K562 (cell line): ENCODE measurements at regions not wholly inside any gene's neighbourhood (a gene's known extent, or its start where the extent isn't known, plus 50 kb on each side); places are given as distances from the start of the nearest gene placed in this dataset.

Source experiments
- CEBPB ChIP-seq: fragments of 450-650 bp; IDR thresholded peaks from 2 replicates; pipeline ENCODE4 v1.6.1; 2016; ENCODE audit warnings: missing genetic modification characterization, missing compliant biosample characterization
- FOS ChIP-seq: IDR thresholded peaks from 3 replicates; pipeline ENCODE4 v1.6.1; 2011; ENCODE audit not compliant: insufficient read length; ENCODE audit errors: extremely low read depth
- GTF2E2 ChIP-seq: fragments of 200-800 bp; sonication (Bioruptor generic); IDR thresholded peaks from 2 replicates; pipeline ENCODE4 v1.6.1; 2016; ENCODE audit warnings: missing genetic modification characterization, missing compliant biosample characterization
- HDAC8 ChIP-seq: fragments of 450-650 bp; IDR thresholded peaks from 2 replicates; pipeline ENCODE4 v1.6.1; 2016; ENCODE audit warnings: mild to moderate bottlenecking, missing genetic modification characterization, moderate library complexity, missing compliant biosample characterization
- HEY1 ChIP-seq: fragments of 250-450 bp; sonication (Bioruptor Pico); IDR thresholded peaks from 2 replicates; pipeline ENCODE4 v1.5.0; 2020; ENCODE audit warnings: mild to moderate bottlenecking, moderate library complexity, borderline replicate concordance
- JUND ChIP-seq, 2 experiments: IDR thresholded peaks; 2 replicates in 1 of 2; 3 replicates in 1 of 2; pipeline ENCODE4 v1.6.1; 2011; ENCODE audit warnings: borderline replicate concordance in 2 of 2, low read depth in 2 of 2, low read length in 2 of 2, improper control_type of control experiment in 1 of 2, missing biosample characterization in 1 of 2, missing genetic modification characterization in 1 of 2, missing genetic modification reagents in 1 of 2
- KHSRP ChIP-seq: fragments of 450-650 bp; IDR thresholded peaks from 2 replicates; pipeline ENCODE4 v1.6.1; 2017
- PTRF ChIP-seq: fragments of 450-650 bp; IDR thresholded peaks from 2 replicates; pipeline ENCODE4 v1.6.1; 2016; ENCODE audit warnings: mild to moderate bottlenecking, missing genetic modification characterization, missing compliant biosample characterization
- SOX6 ChIP-seq: fragments of 450-650 bp; IDR thresholded peaks from 2 replicates; pipeline ENCODE4 v1.6.1; 2014; ENCODE audit warnings: mild to moderate bottlenecking
- TARDBP ChIP-seq: fragments of 450-650 bp; IDR thresholded peaks from 2 replicates; pipeline ENCODE4 v1.6.1; 2016
- THRAP3 ChIP-seq: fragments of 450-650 bp; IDR thresholded peaks from 2 replicates; pipeline ENCODE4 v1.6.1; 2016; ENCODE audit warnings: mild to moderate bottlenecking, inconsistent platforms, borderline replicate concordance
- THRB ChIP-seq: fragments of 450-650 bp; formaldehyde crosslinking; conservative IDR thresholded peaks from 2 replicates; pipeline ENCODE4 v1.4.0; 2022; ENCODE audit warnings: mild to moderate bottlenecking, missing genetic modification characterization
- TRIM25 ChIP-seq: fragments of 450-650 bp; IDR thresholded peaks from 2 replicates; pipeline ENCODE4 v1.7.0; 2016; ENCODE audit warnings: borderline replicate concordance
- ZNF217 ChIP-seq: sonication (generic); formaldehyde crosslinking; IDR thresholded peaks from 2 replicates; pipeline ENCODE4 v1.8.0; 2022; ENCODE audit warnings: mild to moderate bottlenecking, missing genetic modification reagents
- ZNF398 ChIP-seq: fragments of 250-450 bp; sonication (Bioruptor Pico); IDR thresholded peaks from 2 replicates; pipeline ENCODE4 v1.8.0; 2021; ENCODE audit warnings: moderate library complexity, mild to moderate bottlenecking, inconsistent platforms
- ZNF717 ChIP-seq: fragments of 250-450 bp; sonication (Bioruptor Pico); IDR thresholded peaks from 2 replicates; pipeline ENCODE4 v1.5.0; 2021

- TF ChIP-seq GTF2E2 (tag) (no peak), ZNF398 (CRISPR knock-in tag) (no peak), ZNF217 (CRISPR knock-in tag) (no peak), KHSRP (no peak), ZNF717 (CRISPR knock-in tag) (no peak), PTRF (tag) (no peak), THRB (CRISPR knock-in tag) (no peak), HDAC8 (no peak), CEBPB (tag) (peak; percentile 56), JUND (IDR thresholded peaks at IDR 0.05; ENCODE audit: borderline replicate concordance, low read depth, low read length) (peak; percentile 12; the same call in 1 of the 2 replicates), JUND (tag; IDR thresholded peaks at IDR 0.05; ENCODE audit: borderline replicate concordance, low read depth, low read length) (0 out of 3 replicates have a peak, but pooled peaks have one; percentile 15), HEY1 (no peak), TRIM25 (no peak), THRAP3 (no peak), SOX6 (peak; percentile 69), FOS (no peak), TARDBP (no peak)
These were observed 262.7 kb downstream of the PARP8 start (continued) for GRCh38 chr5:50929174-50929573.
